BLaER1 treated with 17β-estradiol and CSF1 and Interleukin-3, amounts not matched to agents 10 nM and 100 nM (cell line): ENCODE measurements at regions not wholly inside any gene's neighbourhood (a gene's known extent, or its start where the extent isn't known, plus 50 kb on each side); places are given as distances from the start of the nearest gene placed in this dataset.

ENCODE experiments used
- H3K27ac ChIP-seq, 11 experiments: shearing (Covaris generic); formaldehyde crosslinking; 2 replicates each; pipeline ENCODE4 v1.8.1; 2022
- H3K27me3 ChIP-seq, 11 experiments: shearing (Covaris generic); formaldehyde crosslinking; 2 replicates each; pipeline ENCODE4 v1.8.1; 2022
- H3K36me3 ChIP-seq, 11 experiments: shearing (Covaris generic); formaldehyde crosslinking; 2 replicates each; pipeline ENCODE4 v1.8.1; 2022
- H3K4me1 ChIP-seq, 10 experiments: shearing (Covaris generic); formaldehyde crosslinking; 2 replicates each; pipeline ENCODE4 v1.8.1; 2022
- H3K4me2 ChIP-seq, 11 experiments: shearing (Covaris generic); formaldehyde crosslinking; 2 replicates each; pipeline ENCODE4 v1.8.1; 2022
- H3K4me3 ChIP-seq, 10 experiments: shearing (Covaris generic); formaldehyde crosslinking; 2 replicates each; pipeline ENCODE4 v1.8.1; 2022
- H3K9ac ChIP-seq, 11 experiments: shearing (Covaris generic); formaldehyde crosslinking; 2 replicates each; pipeline ENCODE4 v1.8.1; 2022
- H3K9me3 ChIP-seq, 11 experiments: shearing (Covaris generic); formaldehyde crosslinking; replicated peaks in 1 of 11; 2 replicates each; pipeline ENCODE4 v1.8.1; 2022
- H4K20me1 ChIP-seq, 11 experiments: shearing (Covaris generic); formaldehyde crosslinking; 2 replicates each; pipeline ENCODE4 v1.8.1; 2022
- Cebpa-rat ChIP-seq, 11 experiments: shearing (Covaris generic); IDR thresholded peaks; 2 replicates each; pipeline ENCODE4 v1.8.1; 2022

DNA sequence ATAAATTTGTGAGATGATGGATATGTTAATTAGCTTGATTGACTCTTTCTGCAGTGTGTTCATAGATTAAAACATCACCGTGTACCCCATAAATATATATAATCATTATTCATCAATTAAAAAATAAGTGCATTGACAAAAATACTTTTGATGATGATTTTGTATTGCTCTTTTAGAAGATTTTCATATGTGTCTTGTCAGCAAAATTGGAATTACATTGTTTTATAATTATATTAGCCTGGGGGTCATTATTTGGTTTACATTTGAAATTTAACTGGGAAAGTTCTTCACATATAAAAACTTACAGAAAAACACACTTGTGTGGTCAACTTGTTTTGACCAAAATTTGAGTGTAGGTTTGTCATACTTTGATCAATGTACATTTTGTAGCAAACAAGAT, 614.6 kb upstream of the ITGA1 start:
- H3K9me3 ChIP-seq = no peaks in the 10 kb centered on the region
- H3K4me1 ChIP-seq = no peaks in the 10 kb centered on the region
- H3K27me3 ChIP-seq = no peaks in the 10 kb centered on the region
- H3K4me3 ChIP-seq = no peak overlapping the region
- TF ChIP-seq Cebpa-rat (IDR thresholded peaks at IDR 0.05) = no peak
- H3K36me3 ChIP-seq = no peaks in the 10 kb centered on the region
- H4K20me1 ChIP-seq = no peaks in the 10 kb centered on the region
- no peak overlapping the region for H3K27ac ChIP-seq
- no peak overlapping the region for H3K9ac ChIP-seq
- H3K4me2 ChIP-seq = no peak overlapping the region

GRCh38 chr5:52177193-52177592, 610.5 kb upstream of the ITGA1 start:
- H3K4me3 ChIP-seq = no peak overlapping the region
- no peak for TF ChIP-seq Cebpa-rat (IDR thresholded peaks at IDR 0.05)
- no peaks in the 10 kb centered on the region for H4K20me1 ChIP-seq
- no peaks in the 10 kb centered on the region for H3K9me3 ChIP-seq
- H3K27ac ChIP-seq = no peak overlapping the region
- no peak overlapping the region for H3K4me2 ChIP-seq
- H3K36me3 ChIP-seq = no peaks in the 10 kb centered on the region
- H3K27me3 ChIP-seq = no peaks in the 10 kb centered on the region
- H3K9ac ChIP-seq = no peak overlapping the region
- no peaks in the 10 kb centered on the region for H3K4me1 ChIP-seq

DNA sequence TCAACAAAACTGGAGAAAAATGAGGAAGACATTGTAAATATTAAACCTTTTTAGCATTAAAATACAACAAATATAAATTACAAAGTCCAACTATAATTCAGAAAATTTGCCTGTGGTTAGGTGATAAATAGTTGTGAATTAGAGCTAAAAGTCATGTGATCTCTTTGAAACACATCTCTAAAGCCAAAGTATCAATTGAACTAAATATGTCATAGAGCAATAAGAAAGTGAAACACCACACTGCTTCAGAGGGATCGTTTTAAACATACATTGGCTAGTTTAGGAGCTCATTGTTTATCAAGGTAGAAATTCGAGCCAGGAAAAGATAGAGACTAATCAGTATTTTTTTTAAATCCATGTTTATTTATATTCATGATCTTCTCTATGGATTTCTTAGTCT, 606.3 kb upstream of the ITGA1 start:
- Histone ChIP-seq H4K20me1 (no peaks in the 10 kb centered on the region), H3K4me3 (no peak overlapping the region), H3K9ac (no peak overlapping the region), H3K4me2 (no peak overlapping the region), H3K27me3 (no peaks in the 10 kb centered on the region), H3K36me3 (no peaks in the 10 kb centered on the region), H3K27ac (no peak overlapping the region), H3K4me1 (no peaks in the 10 kb centered on the region), H3K9me3 (no peaks in the 10 kb centered on the region; a peak in 1 of 22 replicates)
- TF ChIP-seq Cebpa-rat (IDR thresholded peaks at IDR 0.05) = no peak

GRCh38 chr5:52190737-52191136, 597.0 kb upstream of the ITGA1 start:
- Histone ChIP-seq H3K4me2 (no peak overlapping the region), H3K36me3 (no peaks in the 10 kb centered on the region), H3K9ac (no peak overlapping the region), H4K20me1 (no peaks in the 10 kb centered on the region), H3K27me3 (no peaks in the 10 kb centered on the region), H3K9me3 (no peaks in the 10 kb centered on the region), H3K4me3 (no peak overlapping the region), H3K27ac (no peak overlapping the region), H3K4me1 (no peaks in the 10 kb centered on the region)
- TF ChIP-seq Cebpa-rat (IDR thresholded peaks at IDR 0.05) = no peak

GRCh38 chr5:52199833-52200232, 587.9 kb upstream of the ITGA1 start:
- no peaks in the 10 kb centered on the region for H3K36me3 ChIP-seq
- no peak overlapping the region for H3K4me2 ChIP-seq
- no peaks in the 10 kb centered on the region for H4K20me1 ChIP-seq
- TF ChIP-seq Cebpa-rat (IDR thresholded peaks at IDR 0.05) = no peak
- no peaks in the 10 kb centered on the region for H3K4me1 ChIP-seq
- H3K27me3 ChIP-seq = no peaks in the 10 kb centered on the region
- H3K27ac ChIP-seq = no peak overlapping the region
- H3K4me3 ChIP-seq = no peak overlapping the region
- no peaks in the 10 kb centered on the region for H3K9me3 ChIP-seq
- no peak overlapping the region for H3K9ac ChIP-seq

DNA sequence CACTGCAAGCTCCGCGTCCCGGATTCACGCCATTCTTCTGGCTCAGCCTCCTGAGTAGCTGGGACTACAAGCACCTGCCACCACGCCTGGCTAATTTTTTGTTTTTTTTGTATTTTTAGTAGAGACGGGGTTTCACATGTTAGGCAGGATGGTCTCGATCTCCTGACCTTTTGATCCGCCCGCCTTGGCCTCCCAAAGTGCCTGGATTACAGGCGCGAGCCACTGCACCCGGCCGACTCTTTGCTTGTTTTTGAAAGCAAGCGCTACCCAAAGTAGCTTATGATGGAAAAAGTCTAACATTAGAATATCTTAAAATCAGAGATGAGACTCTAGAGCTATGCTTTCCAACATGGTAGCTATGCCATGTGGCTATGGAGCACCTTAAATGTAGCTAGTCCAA, 585.5 kb upstream of the ITGA1 start:
- Histone ChIP-seq H3K27me3 (no peaks in the 10 kb centered on the region), H3K9ac (no peak overlapping the region), H3K4me3 (no peak overlapping the region), H3K4me2 (no peak overlapping the region), H3K4me1 (no peaks in the 10 kb centered on the region), H3K36me3 (no peaks in the 10 kb centered on the region), H4K20me1 (no peaks in the 10 kb centered on the region), H3K9me3 (no peaks in the 10 kb centered on the region), H3K27ac (no peak overlapping the region)
- no peak for TF ChIP-seq Cebpa-rat (IDR thresholded peaks at IDR 0.05)

DNA sequence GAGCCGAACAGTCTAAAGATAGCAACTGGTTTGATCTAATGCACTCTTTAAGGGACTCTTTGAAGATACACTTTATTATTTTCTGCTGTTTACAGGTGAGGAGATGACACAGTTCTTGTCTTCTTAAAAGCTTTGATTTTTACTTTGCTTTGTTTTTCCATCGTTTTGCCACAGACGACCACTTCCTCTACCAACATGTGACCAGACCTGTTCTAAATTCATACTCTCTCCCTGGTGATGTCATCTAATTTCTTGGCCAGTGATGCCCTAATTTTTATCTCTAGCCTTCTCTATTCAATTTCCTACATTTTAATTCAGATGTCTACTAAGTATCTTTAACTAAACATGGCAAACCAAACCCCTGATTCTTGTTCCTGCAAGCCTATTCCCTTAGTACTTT, 583.4 kb upstream of the ITGA1 start:
- no peaks in the 10 kb centered on the region for H3K36me3 ChIP-seq
- H3K9me3 ChIP-seq = no peaks in the 10 kb centered on the region
- H3K27me3 ChIP-seq = no peaks in the 10 kb centered on the region
- H3K4me1 ChIP-seq = no peaks in the 10 kb centered on the region
- no peak overlapping the region for H3K27ac ChIP-seq
- no peak overlapping the region for H3K9ac ChIP-seq
- H3K4me2 ChIP-seq = no peak overlapping the region
- no peak for TF ChIP-seq Cebpa-rat (IDR thresholded peaks at IDR 0.05)
- H3K4me3 ChIP-seq = no peak overlapping the region
- H4K20me1 ChIP-seq = no peaks in the 10 kb centered on the region
